ENCODE measurements at regions not wholly inside any gene's neighbourhood (a gene's known extent, or its start where the extent isn't known, plus 50 kb on each side); places are given as distances from the start of the nearest gene placed in this dataset.
"Not testable (repeated sequence)": the region's sequence is repeated elsewhere in the genome, so short reads cannot be mapped to it uniquely, and the experiment has no call there.

GRCh38 chr13:62711948-62712347 is 1296.3 kb upstream of the PCDH20 start:
- H3K27ac ChIP-seq (ENCODE audit: insufficient read depth, low read length); H4K8ac ChIP-seq (ENCODE audit: low read depth in 2 of 2, low read length in 2 of 2); POLR2A ChIA-PET (ENCODE audit: unreplicated experiment); H3K4me1 ChIP-seq (ENCODE audit: control insufficient read depth, insufficient read depth, low read length); ATAC-seq (ENCODE audit: low read depth); H2BK15ac ChIP-seq (ENCODE audit: low read depth, low read length); H3K4ac ChIP-seq (ENCODE audit: low read depth, low read length); in situ Hi-C loops (cut with MboI; ENCODE audit: low sequenced_read_pairs); H2AFZ ChIP-seq (replicated peaks; ENCODE audit: low read length, poor library complexity); H3K36me3 ChIP-seq (ENCODE audit: control insufficient read depth, insufficient read depth, low read length); dilution Hi-C loops (cut with HindIII; ENCODE audit: low sequenced_read_pairs, unreplicated experiment); H2AK9ac ChIP-seq (replicated peaks; ENCODE audit: low read depth, low read length, poor library complexity); H3K56ac ChIP-seq (ENCODE audit: extremely low read depth, insufficient read depth, low read length); H4K91ac ChIP-seq (ENCODE audit: insufficient read depth, low read depth, low read length); H3K4me2 ChIP-seq (ENCODE audit: low read depth, low read length); H3K79me1 ChIP-seq (ENCODE audit: low read depth in 1 of 2, low read length in 2 of 2); H3K14ac ChIP-seq (replicated peaks; ENCODE audit: low read depth, low read length); BruUV-seq (replicated peaks); DNase-seq; H3K18ac ChIP-seq (ENCODE audit: low read depth, low read length); H3K23ac ChIP-seq (ENCODE audit: low read depth, low read length); H3K4me3 ChIP-seq (ENCODE audit: insufficient read depth, low read depth, low read length); H2BK120ac ChIP-seq (ENCODE audit: low read depth, low read length); H2AK5ac ChIP-seq (ENCODE audit: low read depth, low read length); H4K20me1 ChIP-seq (ENCODE audit: insufficient read depth, low read length); H3K9me1 ChIP-seq (ENCODE audit: insufficient read depth, low read length); H2BK5ac ChIP-seq (ENCODE audit: low read depth, low read length, poor library complexity, severe bottlenecking); H2BK20ac ChIP-seq (ENCODE audit: low read depth, low read length); H3K9ac ChIP-seq (ENCODE audit: low read depth, low read length); intact Hi-C loops (cut with micrococcal nuclease); H4K5ac ChIP-seq (ENCODE audit: low read depth, low read length); H3K9me3 ChIP-seq (ENCODE audit: control insufficient read depth, insufficient read depth, low read length); H3K27me3 ChIP-seq (ENCODE audit: control insufficient read depth, insufficient read depth, low read length): not testable (repeated sequence)
- CTCF ChIA-PET: interaction anchor here (0.7 kb wide), 1 partner anchor 240 kb away, joined by 4 read pairs; no protein-coding TSS in a partner anchor
- 96% methylated on average over 4 of the region's 7 CpGs; no CpG with 5 or more reads in 1 of the 2 experiments for WGBS, 2 experiments (ENCODE audit: extremely low coverage in 2 of 2, insufficient read length in 1 of 2)
